K562 (cell line): ENCODE measurements at regions not wholly inside any gene's neighbourhood (a gene's known extent, or its start where the extent isn't known, plus 50 kb on each side); places are given as distances from the start of the nearest gene placed in this dataset.
A peak's percentile ranks its signal among the peaks of the same experiment; 100 is the strongest.

Experiments
- ATAC-seq: fragments of 200-7000 bp; cut with Tn5 transposase; 3 replicates; pipeline ENCODE4 v1.9.1; 2020; ENCODE audit warnings: moderate library complexity
- BruUV-seq: library from RNA; stranded (reverse); fragments of 400-500 nt; replicated peaks from 2 replicates; lab custom pipeline; 2021; lab: Mats Ljungman, UMichigan
- CTCF ChIA-PET: fragments of 300-600 bp; formaldehyde crosslinking; extraction: SDS; loops from one replicate; lab custom pipeline; 2021; ENCODE audit warnings: low intra/inter-chr PET ratio; lab: Yijun Ruan, JAX
- POLR2A ChIA-PET: fragments of 300-600, 350-650 bp; sonication (Branson Sonifier 250); formaldehyde crosslinking; extraction: SDS; loops from one replicate; lab custom pipeline; 2021; ENCODE audit warnings: antibody characterized with exemption, inconsistent platforms; lab: Yijun Ruan, JAX
- DNase-seq, 4 experiments: peaks; one replicate each; pipeline versions ENCODE4 v3.0.0 to v3.0.0-alpha.2; 2011 to 2018; ENCODE audit warnings: low spot score in 3 of 4, mixed read lengths in 3 of 4; ENCODE audit errors: extremely low read depth in 1 of 4
- FAIRE-seq: peaks from 2 replicates; lab custom pipeline; 2011; peaks lifted over from hg19 to GRCh38; lab: Jason Lieb, UNC
- H2AFZ ChIP-seq: 2 replicates; pipeline ENCODE4 v1.6.0; 2011; ENCODE audit warnings: low read depth, low read length, control low read depth, inconsistent platforms
- H3K27ac ChIP-seq: fragments of 200-600 bp; 3 replicates; pipeline ENCODE4 v1.8.0; 2011; ENCODE audit warnings: low read depth, mild to moderate bottlenecking, control low read depth, inconsistent platforms, low read length, moderate library complexity, mixed read lengths; ENCODE audit errors: extremely low read depth
- H3K27me3 ChIP-seq, 2 experiments: fragments of 300-600 bp in 1 of 2; 2 replicates in 1 of 2; 3 replicates in 1 of 2; pipeline versions ENCODE4 v1.6.0 to v1.8.0; 2011; ENCODE audit warnings: inconsistent platforms in 2 of 2, low read length in 2 of 2, mild to moderate bottlenecking in 1 of 2, mixed read lengths in 1 of 2, moderate library complexity in 1 of 2; ENCODE audit not compliant: control insufficient read depth in 2 of 2, insufficient read depth in 2 of 2
- H3K36me3 ChIP-seq: fragments of 300-600 bp; 3 replicates; pipeline ENCODE4 v1.8.0; 2011; ENCODE audit warnings: mild to moderate bottlenecking, low read length, inconsistent platforms; ENCODE audit not compliant: control insufficient read depth, insufficient read depth
- H3K4me1 ChIP-seq, 2 experiments: fragments of 200-600 bp in 1 of 2; replicated peaks in 1 of 2; 2 replicates in 1 of 2; 3 replicates in 1 of 2; pipeline versions ENCODE4 v1.5.1 to v1.8.0; 2011; ENCODE audit warnings: inconsistent platforms in 2 of 2, low read length in 2 of 2, mild to moderate bottlenecking in 1 of 2, mixed read lengths in 1 of 2, moderate library complexity in 1 of 2; ENCODE audit not compliant: control insufficient read depth in 2 of 2, insufficient read depth in 2 of 2
- H3K4me2 ChIP-seq: 2 replicates; pipeline ENCODE4 v1.6.1; 2011; ENCODE audit warnings: low read length, control low read depth, inconsistent platforms, mixed read lengths; ENCODE audit not compliant: insufficient read depth
- H3K4me3 ChIP-seq: fragments of 200-600 bp; sonication (generic), shearing (Covaris generic); 2 replicates; pipeline ENCODE4 v1.5.1; 2016; ENCODE audit warnings: control low read depth, inconsistent platforms
- H3K79me2 ChIP-seq: fragments of 200-600 bp; 3 replicates; pipeline ENCODE4 v1.8.0; 2011; ENCODE audit warnings: low read length, inconsistent platforms; ENCODE audit not compliant: control insufficient read depth, insufficient read depth
- H3K9ac ChIP-seq, 2 experiments: 2 replicates each; pipeline versions ENCODE4 v1.6.0 to v1.6.1; 2011; ENCODE audit warnings: low read depth in 2 of 2, low read length in 2 of 2, control low read depth in 1 of 2, inconsistent platforms in 1 of 2, mild to moderate bottlenecking in 1 of 2, mixed read lengths in 1 of 2; ENCODE audit not compliant: insufficient read depth in 1 of 2
- H3K9me1 ChIP-seq: one replicate; pipeline ENCODE4 v1.6.0; 2011; ENCODE audit warnings: inconsistent platforms, mild to moderate bottlenecking, low read length, moderate library complexity; ENCODE audit not compliant: control insufficient read depth, insufficient read depth
- H3K9me3 ChIP-seq: replicated peaks from 2 replicates; pipeline ENCODE4 v1.5.1; 2011; ENCODE audit warnings: low read depth, low read length, inconsistent platforms; ENCODE audit not compliant: control insufficient read depth, insufficient read depth
- H4K20me1 ChIP-seq: replicated peaks from 2 replicates; pipeline ENCODE4 v1.6.1; 2011; ENCODE audit warnings: low read length, inconsistent platforms, mixed read lengths; ENCODE audit not compliant: control insufficient read depth, insufficient read depth
- HNRNPLL ChIP-seq: fragments of 200-400 bp; formaldehyde crosslinking; IDR thresholded peaks from 2 replicates; pipeline ENCODE4 v1.6.1; 2017; ENCODE audit warnings: low read length, low read depth, mild to moderate bottlenecking; ENCODE audit not compliant: poor library complexity, severe bottlenecking
- NFYB ChIP-seq: IDR thresholded peaks from 2 replicates; pipeline ENCODE4 v1.6.1; 2011; ENCODE audit warnings: mild to moderate bottlenecking, moderate library complexity; ENCODE audit not compliant: insufficient read length; ENCODE audit errors: extremely low read depth
- ZBTB40 ChIP-seq, 2 experiments: fragments of 450-650 bp in 1 of 2; sonication (generic) in 1 of 2; formaldehyde crosslinking in 1 of 2; IDR thresholded peaks; 2 replicates each; pipeline versions ENCODE4 v1.7.1 to v1.9.0; 2016 to 2022; ENCODE audit warnings: inconsistent platforms in 1 of 2, mild to moderate bottlenecking in 1 of 2, missing genetic modification reagents in 1 of 2
- ZKSCAN1 ChIP-seq: fragments of 150-350 bp; IDR thresholded peaks from 2 replicates; pipeline ENCODE4 v1.6.1; 2016; ENCODE audit warnings: low read depth, low read length
- ZNF431 ChIP-seq: sonication (generic); formaldehyde crosslinking; IDR thresholded peaks from 2 replicates; pipeline ENCODE4 v1.8.0; 2022; ENCODE audit warnings: mild to moderate bottlenecking, missing genetic modification reagents
- ZNF766 ChIP-seq: fragments of 200-800 bp; sonication (Bioruptor generic); conservative IDR thresholded peaks from 2 replicates; pipeline ENCODE4 v1.6.1; 2016; ENCODE audit warnings: missing genetic modification characterization, missing compliant biosample characterization
- WGBS: fragments of 100-300 bp; shearing (Covaris generic); methylation state at CpG from one replicate; pipeline ENCODE4 v1.1.6; 2016; ENCODE audit warnings: low coverage, mixed read lengths; ENCODE audit not compliant: insufficient coverage; ENCODE audit errors: missing lambda C conversion rate; 5-methylcytosine and 5-hydroxymethylcytosine counted together
- in situ Hi-C: fragments of 300-500 bp; cut with MboI; formaldehyde crosslinking; loops from 4 replicates; pipeline ENCODE4 v1.15.0; 2018; ENCODE audit warnings: inconsistent platforms, mixed read lengths
- intact Hi-C: fragments of 100-400 bp; cut with micrococcal nuclease; formaldehyde crosslinking; loops from 2 replicates; pipeline ENCODE4 v1.14.2; 2022

GRCh38 chr10:30248728-30249127 is 100.3 kb downstream of the MTPAP start:
- no peak for FAIRE-seq

GRCh38 chr10:30247704-30248103 is 101.4 kb downstream of the MTPAP start:
- no peaks in the 10 kb centered on the region for H4K20me1 ChIP-seq
- no peaks in the 10 kb centered on the region for H3K79me2 ChIP-seq
- no TSS peak for BruUV-seq
- H3K9me3 ChIP-seq: peaks cover 6% of the 10 kb centered on the region; the same call in 1 of the 2 replicates
- no peaks in the 10 kb centered on the region for H3K27me3 ChIP-seq
- POLR2A ChIA-PET: no interaction called here
- H3K4me2 ChIP-seq: peak overlapping the region; percentile 22
- CTCF ChIA-PET: no interaction called here
- intact Hi-C loops: no loop called here
- H3K9ac ChIP-seq: no peak overlapping the region
- peak overlapping the region; percentile 71 for H2AFZ ChIP-seq
- no peak overlapping the region for H3K27ac ChIP-seq
- no peaks in the 10 kb centered on the region for H3K4me1 ChIP-seq
- in situ Hi-C loops: no loop called here
- H3K36me3 ChIP-seq: no peaks in the 10 kb centered on the region
- H3K4me3 ChIP-seq: no peak overlapping the region; the same call in 1 of the 2 replicates
- 14% methylated on average over 3 of the region's 4 CpGs for WGBS
- peak in 1 of 4 experiments; percentile 10 for DNase-seq
- peak; percentile 69 for ATAC-seq
- no peak for FAIRE-seq
- H3K9me1 ChIP-seq: no peaks in the 10 kb centered on the region
- TF ChIP-seq ZNF766 (CRISPR knock-in tag) (peak; percentile 95), ZNF431 (CRISPR knock-in tag) (peak; percentile 95), ZKSCAN1 (no peak), ZBTB40 (IDR thresholded peaks at IDR 0.05) (peak; percentile 65), ZBTB40 (CRISPR knock-in tag; IDR thresholded peaks at IDR 0.05) (no peak)

More at GRCh38 chr10:30248728-30249127, 100.3 kb downstream of the MTPAP start:
- CTCF ChIA-PET: no interaction called here
- Histone ChIP-seq H3K9me1 (no peaks in the 10 kb centered on the region), H3K4me1 (no peaks in the 10 kb centered on the region), H3K36me3 (no peaks in the 10 kb centered on the region), H3K4me2 (no peak overlapping the region), H3K4me3 (no peak overlapping the region), H3K9me3 (peaks cover 6% of the 10 kb centered on the region; the same call in 1 of the 2 replicates), H3K27ac (no peak overlapping the region), H2AFZ (no peak overlapping the region), H3K27me3 (no peaks in the 10 kb centered on the region), H3K9ac (no peak overlapping the region), H3K79me2 (no peaks in the 10 kb centered on the region), H4K20me1 (no peaks in the 10 kb centered on the region)
- DNase-seq: no peak
- in situ Hi-C loops (no loop called here), intact Hi-C loops (no loop called here)
- ATAC-seq: no peak
- BruUV-seq: no TSS peak
- 13% methylated on average over 4 of the region's 4 CpGs for WGBS
- POLR2A ChIA-PET: no interaction called here
- TF ChIP-seq NFYB (no peak), HNRNPLL (no peak)
